ENCODE measurements at regions not wholly inside any gene's neighbourhood (a gene's known extent, or its start where the extent isn't known, plus 50 kb on each side); places are given as distances from the start of the nearest gene placed in this dataset.

DNA sequence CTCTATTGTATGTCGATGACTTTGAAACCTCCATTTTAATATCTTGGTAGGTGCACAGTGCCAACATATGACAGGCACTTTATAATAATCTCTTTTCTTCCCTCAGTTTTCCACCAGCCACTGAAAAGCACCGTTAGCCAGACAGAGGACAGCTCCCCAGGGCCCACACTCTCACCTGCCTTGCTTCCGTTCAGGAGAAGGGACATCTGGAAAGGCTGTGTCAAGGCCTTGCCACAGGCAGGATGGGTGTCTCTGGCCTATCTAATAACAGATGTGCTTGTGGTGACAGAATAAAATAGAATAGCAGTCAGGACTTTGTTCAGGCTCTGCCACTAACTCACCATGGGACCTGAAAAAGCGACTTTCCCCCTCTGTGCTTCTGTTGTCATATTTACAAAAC is 75.5 kb upstream of the CCDC167 start:
- Histone ChIP-seq H3K27ac (no peak overlapping the region), H3K9me3 (no peaks in the 10 kb centered on the region), H3K4me1 (no peaks in the 10 kb centered on the region), H3K4me3 (no peak overlapping the region), H3K36me3 (no peaks in the 10 kb centered on the region), H3K27me3 (peaks cover 16% of the 10 kb centered on the region)
- 71 to 79% methylated on average over 3 to 4 of the region's 4 CpGs for WGBS, 2 donors (ENCODE audit: low coverage in 1 of 2)
- no peak for DNase-seq
- TF ChIP-seq, protein P1, sequence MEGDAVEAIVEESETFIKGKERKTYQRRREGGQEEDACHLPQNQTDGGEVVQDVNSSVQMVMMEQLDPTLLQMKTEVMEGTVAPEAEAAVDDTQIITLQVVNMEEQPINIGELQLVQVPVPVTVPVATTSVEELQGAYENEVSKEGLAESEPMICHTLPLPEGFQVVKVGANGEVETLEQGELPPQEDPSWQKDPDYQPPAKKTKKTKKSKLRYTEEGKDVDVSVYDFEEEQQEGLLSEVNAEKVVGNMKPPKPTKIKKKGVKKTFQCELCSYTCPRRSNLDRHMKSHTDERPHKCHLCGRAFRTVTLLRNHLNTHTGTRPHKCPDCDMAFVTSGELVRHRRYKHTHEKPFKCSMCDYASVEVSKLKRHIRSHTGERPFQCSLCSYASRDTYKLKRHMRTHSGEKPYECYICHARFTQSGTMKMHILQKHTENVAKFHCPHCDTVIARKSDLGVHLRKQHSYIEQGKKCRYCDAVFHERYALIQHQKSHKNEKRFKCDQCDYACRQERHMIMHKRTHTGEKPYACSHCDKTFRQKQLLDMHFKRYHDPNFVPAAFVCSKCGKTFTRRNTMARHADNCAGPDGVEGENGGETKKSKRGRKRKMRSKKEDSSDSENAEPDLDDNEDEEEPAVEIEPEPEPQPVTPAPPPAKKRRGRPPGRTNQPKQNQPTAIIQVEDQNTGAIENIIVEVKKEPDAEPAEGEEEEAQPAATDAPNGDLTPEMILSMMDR (IDR thresholded peaks at IDR 0.05), result no peak
- TF ChIP-seq POLR2A (IDR thresholded peaks at IDR 0.05) (no peak), POLR2AphosphoS5 (IDR thresholded peaks at IDR 0.05) (no peak), EP300 (IDR thresholded peaks at IDR 0.05; ENCODE audit: low read depth) (no peak)
- intact Hi-C loops (cut with DNase I; ENCODE audit: low total_unique reads), result no loop called here
- in situ Hi-C loops (cut with MboI; ENCODE audit: low pct_ligation_motif_present in 1 of 4, low pct_unique_long_range_greater_than_20kb in 1 of 4, low sequenced_read_pairs in 3 of 4), result no loop called here

DNA sequence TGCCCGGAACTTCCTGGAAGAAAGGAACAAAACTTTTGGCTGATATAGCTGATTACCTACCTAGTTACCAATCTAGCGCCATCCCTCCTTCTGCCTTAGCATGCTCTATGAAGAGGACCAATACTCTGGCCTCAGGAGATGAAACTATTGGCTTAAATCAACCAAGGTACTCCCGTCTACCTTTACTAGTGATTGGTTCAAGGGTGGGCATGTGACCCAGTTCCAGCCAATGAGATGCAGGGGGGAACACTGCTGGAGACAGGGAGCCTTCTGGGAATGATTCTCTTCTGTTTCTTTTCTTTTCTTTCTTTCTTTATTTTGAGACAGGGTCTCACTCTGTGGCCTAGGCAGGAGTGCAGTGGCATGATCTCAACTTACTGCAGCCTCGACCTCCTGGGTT is 72.6 kb upstream of the CCDC167 start:
- in situ Hi-C loops (cut with MboI; ENCODE audit: low pct_ligation_motif_present in 1 of 4, low pct_unique_long_range_greater_than_20kb in 1 of 4, low sequenced_read_pairs in 3 of 4) (no loop called here), intact Hi-C loops (cut with DNase I; ENCODE audit: low total_unique reads) (no loop called here)
- DNase-seq, result no peak
- Histone ChIP-seq H3K4me1 (no peaks in the 10 kb centered on the region), H3K27ac (no peak overlapping the region), H3K9me3 (no peaks in the 10 kb centered on the region), H3K36me3 (no peaks in the 10 kb centered on the region), H3K27me3 (peaks cover 25% of the 10 kb centered on the region), H3K4me3 (no peak overlapping the region)
- TF ChIP-seq POLR2A (IDR thresholded peaks at IDR 0.05), result no peak
- no peak for TF ChIP-seq POLR2AphosphoS5 (IDR thresholded peaks at IDR 0.05)
- 81% methylated on average over 4 of the region's 4 CpGs; no CpG with 5 or more reads in 1 of the 2 donors for WGBS, 2 donors (ENCODE audit: low coverage in 1 of 2)

DNA sequence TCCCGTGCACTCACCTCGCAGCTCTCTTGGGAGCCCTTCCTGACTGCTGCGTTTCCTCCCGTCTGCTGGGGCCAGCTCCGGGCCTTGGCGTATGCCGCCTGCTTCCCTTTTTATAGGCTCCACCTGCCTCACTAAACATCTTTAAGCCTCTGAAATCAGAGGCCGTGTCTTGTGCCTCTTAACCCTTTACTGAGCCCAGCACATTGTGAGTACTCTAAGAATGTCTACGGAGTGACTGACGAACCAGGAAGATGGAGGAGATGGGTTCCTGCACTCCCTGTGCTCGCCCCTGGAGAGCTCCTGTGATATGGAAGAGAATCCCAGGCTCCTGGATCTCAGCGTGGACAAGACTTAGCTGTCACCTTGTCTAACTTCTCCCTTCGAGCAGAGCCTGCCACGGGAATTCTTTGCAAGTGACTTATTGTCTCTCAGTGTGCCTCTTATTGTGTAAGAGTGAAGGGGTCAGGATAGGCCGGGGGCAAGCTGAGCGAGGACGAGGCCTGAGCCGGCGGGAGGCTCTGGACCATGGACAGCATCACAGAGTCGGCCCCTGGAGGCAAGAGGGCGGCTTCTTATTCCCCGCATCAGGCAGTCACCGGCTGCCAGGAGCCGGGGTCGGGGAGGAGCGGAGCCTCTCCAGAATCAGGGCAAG is 70.9 kb upstream of the CCDC167 start:
- WGBS, 2 donors (ENCODE audit: low coverage in 1 of 2), result 47 to 53% methylated on average over 6 to 26 of the region's 26 CpGs
- no peak for TF ChIP-seq EP300 (IDR thresholded peaks at IDR 0.05; ENCODE audit: low read depth)
- TF ChIP-seq POLR2A (IDR thresholded peaks at IDR 0.05), result no peak
- TF ChIP-seq, protein P1 (IDR thresholded peaks at IDR 0.05), result no peak
- no peak for TF ChIP-seq POLR2AphosphoS5 (IDR thresholded peaks at IDR 0.05)

DNA sequence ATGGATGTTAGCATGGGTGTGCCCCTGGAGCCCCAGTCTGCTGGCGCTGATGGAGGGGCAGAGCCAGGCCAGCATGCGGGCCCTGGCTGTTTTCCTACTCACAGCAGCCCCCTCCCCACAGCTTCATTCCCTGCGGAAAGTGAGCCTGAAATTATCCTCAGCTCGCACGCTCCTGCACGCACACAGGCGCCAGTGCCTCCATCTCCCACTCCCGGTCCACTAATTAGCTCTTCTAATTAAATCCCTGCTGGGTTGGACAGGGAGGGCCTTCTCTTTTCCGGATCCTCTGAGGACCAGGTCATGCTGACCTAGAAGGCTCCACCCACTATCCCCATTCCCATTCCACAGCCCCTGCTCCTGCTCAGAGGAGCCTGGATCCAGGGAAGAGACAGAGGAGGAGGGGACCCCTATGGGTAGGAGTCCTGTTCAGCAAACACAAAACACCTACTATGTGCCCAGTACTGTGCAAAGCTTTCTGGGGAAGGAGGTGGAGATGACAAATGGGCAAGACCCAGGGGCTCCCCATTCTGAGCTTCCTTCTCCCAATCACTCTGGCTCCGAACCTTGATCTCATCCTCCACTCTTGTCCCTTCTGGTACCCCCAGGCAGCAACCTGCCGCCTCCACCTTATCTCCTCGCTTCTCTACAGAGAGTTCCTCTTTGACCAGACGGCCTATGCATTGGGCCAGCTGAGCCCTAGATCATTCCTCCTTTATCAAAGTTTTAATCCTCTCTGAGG is 70.2 kb upstream of the CCDC167 start:
- Histone ChIP-seq H3K4me1 (peaks cover 0 to 7% (median 3%) of the 10 kb centered on the region in 4 donors), H3K36me3 (no peaks in the 10 kb centered on the region), H3K27ac (no peak overlapping the region), H3K27me3 (peaks cover 47% of the 10 kb centered on the region), H3K9me3 (no peaks in the 10 kb centered on the region), H3K4me3 (no peak overlapping the region)
- no peak for TF ChIP-seq POLR2AphosphoS5 (IDR thresholded peaks at IDR 0.05)
- TF ChIP-seq, protein P1 (IDR thresholded peaks at IDR 0.05), result no peak
- in situ Hi-C loops (cut with MboI; ENCODE audit: low pct_ligation_motif_present in 1 of 4, low pct_unique_long_range_greater_than_20kb in 1 of 4, low sequenced_read_pairs in 3 of 4) (no loop called here), intact Hi-C loops (cut with DNase I; ENCODE audit: low total_unique reads) (loop anchor here (5.0 to 10.0 kb wide), 3 partner anchors 85 to 245 kb away; no protein-coding TSS in a partner anchor)
- no peak for DNase-seq
- 80 to 84% methylated on average over 8 to 13 of the region's 13 CpGs for WGBS, 2 donors (ENCODE audit: low coverage in 1 of 2)

More for the DNA sequence above, 70.9 kb upstream of the CCDC167 start:
- intact Hi-C loops (cut with DNase I; ENCODE audit: low total_unique reads), result no loop called here
- Histone ChIP-seq H3K27me3 (peaks cover 40% of the 10 kb centered on the region), H3K4me3 (no peak overlapping the region), H3K4me1 (peaks cover 0 to 6% (median 2%) of the 10 kb centered on the region in 4 donors), H3K27ac (no peak overlapping the region), H3K9me3 (no peaks in the 10 kb centered on the region), H3K36me3 (no peaks in the 10 kb centered on the region)
- DNase-seq, result no peak
- in situ Hi-C loops (cut with MboI; ENCODE audit: low pct_ligation_motif_present in 1 of 4, low pct_unique_long_range_greater_than_20kb in 1 of 4, low sequenced_read_pairs in 3 of 4), result no loop called here
